ENCODE measurements at regions not wholly inside any gene's neighbourhood (a gene's known extent, or its start where the extent isn't known, plus 50 kb on each side); places are given as distances from the start of the nearest gene placed in this dataset.

GRCh38 chr5:130580264-130580663, 584.8 kb downstream of the HINT1 start:
- no peak for TF ChIP-seq POLR2A (IDR thresholded peaks at IDR 0.05; ENCODE audit: low read depth, low read length)
- TF ChIP-seq TAF1 (IDR thresholded peaks at IDR 0.05; ENCODE audit: borderline replicate concordance, low read depth, low read length) = no peak
- TF ChIP-seq POLR2AphosphoS5 (IDR thresholded peaks at IDR 0.05; ENCODE audit: low read depth, low read length) = no peak
